ENCODE measurements at regions not wholly inside any gene's neighbourhood (a gene's known extent, or its start where the extent isn't known, plus 50 kb on each side); places are given as distances from the start of the nearest gene placed in this dataset.

- TF ChIP-seq NFKBIZ (CRISPR knock-in tag; IDR thresholded peaks at IDR 0.05) (no peak), SMAD3 (CRISPR knock-in tag; IDR thresholded peaks at IDR 0.05) (no peak)
These were observed 456.3 kb downstream of the MATN1 start (continued) for GRCh38 chr1:30267046-30267445.

GRCh38 chr1:30265127-30266070, 458.0 kb downstream of the MATN1 start:
- no TSS peak for BruUV-seq (replicated peaks)
- no peak overlapping the region for H2AFZ ChIP-seq (ENCODE audit: low read length)
- no peaks in the 10 kb centered on the region for H3K9me3 ChIP-seq (ENCODE audit: low read length)
- H3K27ac ChIP-seq (ENCODE audit: extremely low read length, insufficient read depth, low read length), result no peak overlapping the region
- no peak overlapping the region for H3K4me3 ChIP-seq (replicated peaks in 1 of 3; ENCODE audit: insufficient read depth in 1 of 3, low read depth in 2 of 3, low read length in 3 of 3)
- TF ChIP-seq SSRP1 (CRISPR knock-in tag; IDR thresholded peaks at IDR 0.05) (no peak), ZNF629 (CRISPR knock-in tag; conservative IDR thresholded peaks at IDR 0.05) (0 out of 2 replicates have a peak, but pooled peaks have one; percentile 15), ZNF546 (CRISPR knock-in tag; conservative IDR thresholded peaks at IDR 0.05) (no peak)
- H3K4me2 ChIP-seq (ENCODE audit: low read depth, low read length), result no peak overlapping the region
- no peak for FAIRE-seq
- H3K36me3 ChIP-seq (replicated peaks in 1 of 2; ENCODE audit: control insufficient read depth in 1 of 2, insufficient read depth in 2 of 2, low read length in 2 of 2), result no peaks in the 10 kb centered on the region
- POLR2A ChIA-PET, result no interaction called here
- DNase-seq (ENCODE audit: low spot score), result no peak
- no peaks in the 10 kb centered on the region for H4K20me1 ChIP-seq (ENCODE audit: insufficient read depth, low read length)
- CTCF ChIA-PET (ENCODE audit: low intra/inter-chr PET ratio, low total read pairs), result no interaction called here
- intact Hi-C loops (cut with micrococcal nuclease; ENCODE audit: unreplicated experiment) (no loop called here), in situ Hi-C loops (cut with HindIII; ENCODE audit: extremely low pct_ligation_motif_present, low pct_unique_long_range_greater_than_20kb) (no loop called here)
- H3K9ac ChIP-seq (ENCODE audit: insufficient read depth, low read depth, low read length), result no peak overlapping the region
- 23% methylated on average over 8 of the region's 15 CpGs for WGBS (ENCODE audit: low lambda C conversion rate)
- H3K4me1 ChIP-seq (ENCODE audit: insufficient read depth, low read length), result no peaks in the 10 kb centered on the region
- no peaks in the 10 kb centered on the region for H3K79me2 ChIP-seq (ENCODE audit: insufficient read depth, low read length)
- ATAC-seq, result no peak; the same call in 2 of the 3 replicates
- H3K27me3 ChIP-seq (ENCODE audit: control insufficient read depth in 1 of 2, insufficient read depth in 2 of 2, low read length in 2 of 2), result no peaks in the 10 kb centered on the region; a peak in 1 of 5 replicates

- H3K79me2 ChIP-seq (ENCODE audit: insufficient read depth, low read length), result no peaks in the 10 kb centered on the region
- ATAC-seq, result no peak
- in situ Hi-C loops (cut with HindIII; ENCODE audit: extremely low pct_ligation_motif_present, low pct_unique_long_range_greater_than_20kb) (no loop called here), intact Hi-C loops (cut with micrococcal nuclease; ENCODE audit: unreplicated experiment) (no loop called here)
- no peaks in the 10 kb centered on the region for H3K36me3 ChIP-seq (replicated peaks in 1 of 2; ENCODE audit: control insufficient read depth in 1 of 2, insufficient read depth in 2 of 2, low read length in 2 of 2)
- no peaks in the 10 kb centered on the region; a peak in 1 of 5 replicates for H3K27me3 ChIP-seq (ENCODE audit: control insufficient read depth in 1 of 2, insufficient read depth in 2 of 2, low read length in 2 of 2)
- H4K20me1 ChIP-seq (ENCODE audit: insufficient read depth, low read length), result no peaks in the 10 kb centered on the region
- H3K4me3 ChIP-seq (replicated peaks in 1 of 3; ENCODE audit: insufficient read depth in 1 of 3, low read depth in 2 of 3, low read length in 3 of 3), result no peak overlapping the region
- H3K4me1 ChIP-seq (ENCODE audit: insufficient read depth, low read length), result no peaks in the 10 kb centered on the region
- 28% methylated on average over 4 of the region's 4 CpGs for WGBS (ENCODE audit: low lambda C conversion rate)
- no peak overlapping the region for H2AFZ ChIP-seq (ENCODE audit: low read length)
- H3K9me3 ChIP-seq (ENCODE audit: low read length), result no peaks in the 10 kb centered on the region
- FAIRE-seq, result no peak
- no peak overlapping the region for H3K27ac ChIP-seq (ENCODE audit: extremely low read length, insufficient read depth, low read length)
- no TSS peak for BruUV-seq (replicated peaks)
- no peak overlapping the region for H3K9ac ChIP-seq (ENCODE audit: insufficient read depth, low read depth, low read length)
- no peak for DNase-seq (ENCODE audit: low spot score)
- H3K4me2 ChIP-seq (ENCODE audit: low read depth, low read length), result no peak overlapping the region
- ChIA-PET CTCF (ENCODE audit: low intra/inter-chr PET ratio, low total read pairs) (no interaction called here), POLR2A (no interaction called here)
- no peak for TF ChIP-seq ZNF572 (CRISPR knock-in tag; IDR thresholded peaks at IDR 0.05)
- TF ChIP-seq ZNF282 (IDR thresholded peaks at IDR 0.05; ENCODE audit: partially characterized antibody), result no peak
- TF ChIP-seq SNAI1 (CRISPR knock-in tag; IDR thresholded peaks at IDR 0.05; ENCODE audit: borderline replicate concordance), result no peak
- no peak for TF ChIP-seq ZNF235 (CRISPR knock-in tag; IDR thresholded peaks at IDR 0.05; ENCODE audit: borderline replicate concordance)
- TF ChIP-seq PPARG (CRISPR knock-in tag; conservative IDR thresholded peaks at IDR 0.05), result no peak
- TF ChIP-seq ZNF431 (CRISPR knock-in tag; IDR thresholded peaks at IDR 0.05; ENCODE audit: borderline replicate concordance, low read depth), result no peak
- no peak for TF ChIP-seq PHB2 (IDR thresholded peaks at IDR 0.05; ENCODE audit: partially characterized antibody)
- TF ChIP-seq ZNF609 (CRISPR knock-in tag; IDR thresholded peaks at IDR 0.05; ENCODE audit: borderline replicate concordance), result no peak
These were observed 458.7 kb downstream of the MATN1 start for GRCh38 chr1:30264672-30265025.
